Skeletal muscle tissue (tissue), 3 donors: ENCODE measurements at regions not wholly inside any gene's neighbourhood (a gene's known extent, or its start where the extent isn't known, plus 50 kb on each side); places are given as distances from the start of the nearest gene placed in this dataset.

Experiments used
- H3K27ac ChIP-seq: one replicate; pipeline ENCODE4 v1.7.0; 2013; ENCODE audit warnings: mild to moderate bottlenecking, low read depth, low read length, inconsistent platforms
- H3K27me3 ChIP-seq, 3 donors: one replicate each; pipeline ENCODE4 v1.7.0; 2013; ENCODE audit warnings: low read length in 3 of 3; ENCODE audit not compliant: control insufficient read depth in 3 of 3, insufficient read depth in 3 of 3
- H3K36me3 ChIP-seq, 3 donors: one replicate each; pipeline ENCODE4 v1.7.0; 2013; ENCODE audit warnings: low read length in 3 of 3; ENCODE audit not compliant: control insufficient read depth in 3 of 3, insufficient read depth in 3 of 3
- H3K4me1 ChIP-seq, 3 donors: one replicate each; pipeline ENCODE4 v1.7.0; 2013; ENCODE audit warnings: low read length in 3 of 3, mild to moderate bottlenecking in 3 of 3; ENCODE audit not compliant: control insufficient read depth in 3 of 3, insufficient read depth in 3 of 3
- H3K4me3 ChIP-seq, 3 donors: one replicate each; pipeline ENCODE4 v1.7.0; 2013; ENCODE audit warnings: low read length in 3 of 3
- H3K9ac ChIP-seq, 3 donors: one replicate each; pipeline ENCODE4 v1.7.0; 2013; ENCODE audit warnings: low read length in 3 of 3, mild to moderate bottlenecking in 3 of 3, moderate library complexity in 2 of 3, low read depth in 1 of 3
- H3K9me3 ChIP-seq, 3 donors: one replicate each; pipeline ENCODE4 v1.7.0; 2013; ENCODE audit warnings: low read length in 3 of 3; ENCODE audit not compliant: control insufficient read depth in 3 of 3
- donor health status: Osteomylitis.

DNA sequence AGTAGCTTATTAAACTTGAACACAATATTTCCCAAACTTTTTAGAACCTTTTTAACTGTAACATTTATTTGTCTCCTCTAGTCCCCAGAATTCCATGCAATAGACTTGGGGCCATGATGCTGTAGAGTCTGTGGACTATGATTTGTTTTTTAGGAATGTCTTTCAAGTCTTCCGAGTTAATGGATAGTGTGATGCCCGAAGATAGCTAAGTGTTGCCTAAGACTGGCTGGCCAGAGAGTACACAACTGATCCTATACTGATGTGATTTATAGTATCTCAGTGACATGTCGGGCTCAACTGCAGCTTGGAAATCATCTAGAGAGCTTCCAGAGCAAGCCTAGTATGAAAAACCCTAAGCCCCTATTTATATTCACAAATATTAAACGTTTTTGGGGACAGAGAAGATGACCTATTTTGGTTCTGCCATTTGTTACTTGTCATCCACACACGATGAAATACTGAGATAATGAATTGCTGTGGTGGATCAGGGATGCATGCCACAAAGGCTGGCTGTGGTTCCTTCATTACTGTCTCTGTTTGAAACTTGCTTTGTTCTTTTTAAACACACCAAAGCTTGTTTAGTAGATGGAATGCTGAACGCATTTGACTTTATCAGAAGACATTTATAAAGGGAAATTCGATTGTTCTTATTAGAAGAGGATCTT, 507.4 kb downstream of the TAFA4 start:
- no peak overlapping the region for H3K9ac ChIP-seq
- H3K36me3 ChIP-seq, result no peaks in the 10 kb centered on the region
- no peaks in the 10 kb centered on the region for H3K9me3 ChIP-seq
- no peak overlapping the region for H3K27ac ChIP-seq
- H3K4me3 ChIP-seq, result no peak overlapping the region
- H3K27me3 ChIP-seq, result no peaks in the 10 kb centered on the region
- no peaks in the 10 kb centered on the region for H3K4me1 ChIP-seq

- Histone ChIP-seq H3K36me3 (no peaks in the 10 kb centered on the region), H3K27me3 (no peaks in the 10 kb centered on the region), H3K4me3 (no peak overlapping the region), H3K9me3 (no peaks in the 10 kb centered on the region), H3K4me1 (peaks cover 0 to 3% (median 0%) of the 10 kb centered on the region in 3 donors), H3K9ac (no peak overlapping the region), H3K27ac (no peak overlapping the region)
These were observed 523.7 kb downstream of the TAFA4 start for GRCh38 chr3:68408626-68409025.

DNA sequence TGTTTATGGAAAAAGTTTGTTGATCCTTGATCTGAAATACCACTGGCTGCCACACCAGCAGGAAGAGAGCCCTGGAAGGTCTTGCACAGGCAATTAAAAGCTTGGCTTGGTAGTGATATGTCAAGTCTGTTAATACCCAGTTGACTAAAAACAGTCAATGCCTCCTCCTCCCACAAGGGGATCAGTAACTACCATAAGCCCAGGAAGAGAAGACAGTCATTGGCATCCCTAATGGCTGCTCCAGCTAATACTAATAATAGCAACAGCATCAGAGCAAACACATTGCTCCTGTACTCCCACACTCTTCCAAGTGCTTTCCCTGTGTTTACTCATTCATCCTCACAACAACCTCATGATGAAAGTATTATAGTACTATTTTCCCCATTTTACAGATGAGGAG, 528.6 kb downstream of the TAFA4 start:
- Histone ChIP-seq H3K27ac (no peak overlapping the region), H3K9me3 (no peaks in the 10 kb centered on the region), H3K36me3 (no peaks in the 10 kb centered on the region), H3K4me3 (no peak overlapping the region), H3K4me1 (peaks cover 0 to 3% (median 0%) of the 10 kb centered on the region in 3 donors), H3K27me3 (no peaks in the 10 kb centered on the region), H3K9ac (no peak overlapping the region)

- H3K36me3 ChIP-seq, result no peaks in the 10 kb centered on the region
- H3K9ac ChIP-seq, result no peak overlapping the region
- H3K4me1 ChIP-seq, result peaks cover 0 to 3% (median 0%) of the 10 kb centered on the region in 3 donors
- no peaks in the 10 kb centered on the region for H3K9me3 ChIP-seq
- H3K27ac ChIP-seq, result no peak overlapping the region
- H3K4me3 ChIP-seq, result no peak overlapping the region
- H3K27me3 ChIP-seq, result no peaks in the 10 kb centered on the region
These were observed 530.0 kb downstream of the TAFA4 start for GRCh38 chr3:68402235-68402918.

DNA sequence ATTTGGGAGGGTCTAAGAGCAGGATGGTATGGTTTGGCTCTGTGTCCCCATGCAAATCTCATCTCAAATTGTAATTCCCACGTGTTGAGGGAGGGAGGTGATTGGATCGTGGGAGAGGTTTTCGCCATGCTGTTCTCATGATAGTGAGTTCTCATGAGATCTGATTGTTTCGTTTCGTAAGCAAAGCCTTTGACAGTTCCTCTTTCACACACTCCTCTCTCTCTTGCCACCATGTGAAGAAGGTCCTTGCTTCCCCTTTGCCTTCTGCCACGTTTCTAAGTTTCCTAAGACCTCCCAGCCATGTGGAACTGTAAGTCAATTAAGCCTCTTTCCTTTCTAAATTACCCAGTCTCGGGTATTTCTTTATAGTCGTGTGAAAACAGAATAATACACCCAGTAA, 553.7 kb downstream of the TAFA4 start:
- Histone ChIP-seq H3K4me1 (no peaks in the 10 kb centered on the region), H3K27me3 (no peaks in the 10 kb centered on the region), H3K4me3 (no peak overlapping the region), H3K27ac (no peak overlapping the region), H3K9ac (no peak overlapping the region), H3K36me3 (no peaks in the 10 kb centered on the region), H3K9me3 (peaks cover 0 to 4% (median 0%) of the 10 kb centered on the region in 3 donors)

- Histone ChIP-seq H3K9ac (no peak overlapping the region), H3K4me1 (no peaks in the 10 kb centered on the region), H3K27ac (no peak overlapping the region), H3K36me3 (no peaks in the 10 kb centered on the region), H3K9me3 (peaks cover 0 to 4% (median 0%) of the 10 kb centered on the region in 3 donors), H3K27me3 (no peaks in the 10 kb centered on the region), H3K4me3 (no peak overlapping the region)
These were observed 558.6 kb downstream of the TAFA4 start for GRCh38 chr3:68373727-68374126.

DNA sequence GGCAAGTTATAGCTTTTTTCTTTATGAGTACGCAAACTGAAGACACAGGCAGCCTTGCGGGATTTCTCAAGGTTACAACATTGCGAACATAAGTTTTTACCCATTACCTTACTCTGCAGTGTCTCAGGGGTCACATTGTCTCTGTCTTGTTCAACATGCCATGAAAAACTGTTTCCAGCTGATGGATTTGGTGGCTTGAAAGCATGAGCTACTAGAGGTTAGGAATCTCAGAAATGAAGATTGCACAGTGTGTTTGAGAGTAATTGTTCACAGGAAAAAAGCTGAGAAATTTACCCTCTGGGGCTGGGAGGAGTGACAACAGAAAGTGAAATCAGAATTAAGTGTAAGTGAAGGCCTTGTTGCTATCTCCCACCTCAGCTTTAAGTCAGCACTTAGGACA, 568.6 kb downstream of the TAFA4 start:
- Histone ChIP-seq H3K27me3 (no peaks in the 10 kb centered on the region), H3K9ac (no peak overlapping the region), H3K27ac (no peak overlapping the region), H3K9me3 (no peaks in the 10 kb centered on the region), H3K4me3 (no peak overlapping the region), H3K4me1 (no peaks in the 10 kb centered on the region), H3K36me3 (no peaks in the 10 kb centered on the region)

- Histone ChIP-seq H3K27ac (no peak overlapping the region), H3K4me1 (no peaks in the 10 kb centered on the region), H3K36me3 (no peaks in the 10 kb centered on the region), H3K4me3 (no peak overlapping the region), H3K9me3 (no peaks in the 10 kb centered on the region), H3K9ac (no peak overlapping the region), H3K27me3 (no peaks in the 10 kb centered on the region)
These were observed 571.9 kb downstream of the TAFA4 start for GRCh38 chr3:68360492-68360891.

DNA sequence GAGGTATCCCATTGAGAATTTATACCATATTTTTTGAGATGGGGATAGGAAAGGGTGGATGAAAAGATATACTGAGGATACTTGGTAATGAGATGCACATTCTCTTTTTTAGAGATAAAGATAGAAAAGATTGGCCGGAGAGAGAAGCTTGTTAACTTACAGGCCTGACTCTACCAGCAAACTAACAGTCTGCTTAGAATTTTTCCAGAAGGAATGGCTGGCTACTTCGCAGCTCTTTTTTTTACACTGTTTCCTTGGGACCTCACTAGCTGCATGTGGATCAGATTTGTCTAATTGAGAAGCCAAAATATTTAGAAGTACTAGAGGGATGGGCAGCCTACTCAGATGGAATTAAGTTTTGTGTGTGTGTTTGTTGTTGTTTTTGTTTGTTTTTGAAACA, 586.6 kb downstream of the TAFA4 start:
- H3K36me3 ChIP-seq, result no peaks in the 10 kb centered on the region
- H3K9ac ChIP-seq, result no peak overlapping the region
- H3K4me1 ChIP-seq, result no peaks in the 10 kb centered on the region
- no peak overlapping the region for H3K27ac ChIP-seq
- no peaks in the 10 kb centered on the region for H3K27me3 ChIP-seq
- H3K9me3 ChIP-seq, result no peaks in the 10 kb centered on the region
- no peak overlapping the region for H3K4me3 ChIP-seq

GRCh38 chr3:68342426-68342825, 589.9 kb downstream of the TAFA4 start:
- H3K4me3 ChIP-seq, result no peak overlapping the region
- H3K9me3 ChIP-seq, result no peaks in the 10 kb centered on the region
- H3K27me3 ChIP-seq, result no peaks in the 10 kb centered on the region
- H3K36me3 ChIP-seq, result no peaks in the 10 kb centered on the region
- H3K4me1 ChIP-seq, result no peaks in the 10 kb centered on the region
- H3K9ac ChIP-seq, result no peak overlapping the region
- H3K27ac ChIP-seq, result no peak overlapping the region
